HCT116 (cell line): ENCODE measurements at regions not wholly inside any gene's neighbourhood (a gene's known extent, or its start where the extent isn't known, plus 50 kb on each side); places are given as distances from the start of the nearest gene placed in this dataset.

Experiments
- CBX3 ChIP-seq: IDR thresholded peaks from 2 replicates; pipeline ENCODE4 v1.6.1; 2012; ENCODE audit warnings: low read depth
- CEBPB ChIP-seq: IDR thresholded peaks from 2 replicates; pipeline ENCODE4 v1.6.1; 2012; ENCODE audit warnings: low read depth
- CTCF ChIP-seq, 3 experiments: fragments of 200-600 bp in 1 of 3; sonication (generic) in 1 of 3; IDR thresholded peaks in 2 of 3; conservative IDR thresholded peaks in 1 of 3; 2 replicates each; pipeline ENCODE4 v1.5.1; 2012 to 2017; ENCODE audit warnings: low read depth in 2 of 3, low read length in 2 of 3, antibody characterized with exemption in 1 of 3, borderline replicate concordance in 1 of 3, control low read depth in 1 of 3, mild to moderate bottlenecking in 1 of 3, mixed read lengths in 1 of 3, mixed run types in 1 of 3, moderate library complexity in 1 of 3; ENCODE audit not compliant: insufficient read depth in 1 of 3
- ELF1 ChIP-seq: IDR thresholded peaks from 2 replicates; pipeline ENCODE4 v1.6.1; 2012; ENCODE audit warnings: low read depth, borderline replicate concordance
- EZH2 ChIP-seq: fragments of 200-600 bp; sonication (generic); IDR thresholded peaks from 2 replicates; pipeline ENCODE4 v1.6.1; 2017; ENCODE audit warnings: antibody characterized with exemption, mixed run types
- EZH2phosphoT487 ChIP-seq: fragments of 200-600 bp; IDR thresholded peaks from 2 replicates; pipeline ENCODE4 v1.6.1; 2018; ENCODE audit warnings: antibody characterized with exemption, borderline replicate concordance
- JUND ChIP-seq: IDR thresholded peaks from 2 replicates; pipeline ENCODE4 v1.6.1; 2012
- POLR2A ChIP-seq: IDR thresholded peaks from 2 replicates; pipeline ENCODE4 v1.7.0; 2011; ENCODE audit warnings: borderline replicate concordance; ENCODE audit not compliant: insufficient read depth, insufficient read length; ENCODE audit errors: extremely low read depth
- POLR2AphosphoS5 ChIP-seq: IDR thresholded peaks from 2 replicates; pipeline ENCODE4 v1.6.1; 2011; ENCODE audit warnings: mild to moderate bottlenecking, low read depth, low read length, moderate library complexity
- REST ChIP-seq: IDR thresholded peaks from 2 replicates; pipeline ENCODE4 v1.6.1; 2012; ENCODE audit warnings: low read depth
- SIN3A ChIP-seq: IDR thresholded peaks from 2 replicates; pipeline ENCODE4 v1.6.1; 2012; ENCODE audit warnings: low read depth
- SRF ChIP-seq: IDR thresholded peaks from 2 replicates; pipeline ENCODE4 v1.6.1; 2012; ENCODE audit warnings: low read depth
- ZNF274 ChIP-seq: fragments of 200-500 bp; sonication (Bioruptor generic); IDR thresholded peaks from 2 replicates; pipeline ENCODE4 v1.6.1; 2014; ENCODE audit warnings: mild to moderate bottlenecking, low read depth, low read length, inconsistent platforms

GRCh38 chr19:31831421-31832175 lies 482.4 kb upstream of the TSHZ3 start:
- no peak for TF ChIP-seq EZH2
- no peak for TF ChIP-seq CTCF (IDR thresholded peaks at IDR 0.05 in 2 of 3, conservative IDR thresholded peaks at IDR 0.05 in 1 of 3; ENCODE audit: borderline replicate concordance in 1 of 3, insufficient read depth in 1 of 3, low read depth in 2 of 3, low read length in 2 of 3)
- TF ChIP-seq EZH2phosphoT487 = no peak
- TF ChIP-seq CEBPB = no peak
- no peak for TF ChIP-seq JUND
- TF ChIP-seq POLR2A = no peak
- TF ChIP-seq SRF = no peak
- TF ChIP-seq ELF1 = no peak
- no peak for TF ChIP-seq REST
- no peak for TF ChIP-seq CBX3
- no peak for TF ChIP-seq POLR2AphosphoS5
- TF ChIP-seq ZNF274 = no peak
- no peak for TF ChIP-seq SIN3A
